Pancreas (tissue), 10 donors: ENCODE measurements at regions not wholly inside any gene's neighbourhood (a gene's known extent, or its start where the extent isn't known, plus 50 kb on each side); places are given as distances from the start of the nearest gene placed in this dataset.

Experiments
- ATAC-seq, 4 donors: fragments of 200-7000 bp; cut with Tn5 transposase; one replicate each; pipeline versions ENCODE4 v1.8.0 to v1.9.1; 2020; ENCODE audit warnings: mild to moderate bottlenecking in 4 of 4, moderate library complexity in 4 of 4
- DNase-seq, 6 donors: peaks; one replicate each; pipeline ENCODE4 v3.0.0-alpha.2; 2020
- FAIRE-seq: peaks from 2 replicates; lab custom pipeline; 2012; peaks lifted over from hg19 to GRCh38; lab: Jason Lieb, UNC
- H3K27ac ChIP-seq, 4 donors: fragments of 200-600 bp; sonication (generic); 1 replicate in 3 of 4; 2 replicates in 1 of 4; pipeline versions ENCODE4 v1.5.0 to v1.8.0; 2020
- H3K27me3 ChIP-seq, 4 donors: fragments of 200-600 bp; one replicate each; pipeline ENCODE4 v1.8.0; 2021
- H3K36me3 ChIP-seq, 3 donors: fragments of 200-600 bp; sonication (generic) in 1 of 3; one replicate each; pipeline versions ENCODE4 v1.5.0 to v1.8.0; 2020 to 2021
- H3K4me1 ChIP-seq, 3 donors: fragments of 200-600 bp; one replicate each; pipeline ENCODE4 v1.8.0; 2021
- H3K4me3 ChIP-seq, 4 donors: fragments of 200-600 bp; sonication (generic) in 2 of 4; one replicate each; pipeline versions ENCODE4 v1.5.0 to v1.8.0; 2020 to 2021
- H3K9me3 ChIP-seq, 4 donors: fragments of 200-600 bp; one replicate each; pipeline ENCODE4 v1.8.0; 2021
- WGBS, 2 donors: extraction: QIAGEN DNeasy Blood & Tissue Kit; methylation state at CpG; one replicate each; pipeline ENCODE4 v1.1.7; 2013; 5-methylcytosine and 5-hydroxymethylcytosine counted together
- intact Hi-C, 3 donors: fragments of 100-400 bp; cut with DNase I; formaldehyde crosslinking; loops; one replicate each; pipeline versions ENCODE4 v1.11.1 to v1.14.2; 2022
- TF ChIP-seq, protein P1 (sequence below), 4 donors: fragments of 200-600 bp; sonication (generic) in 3 of 4; IDR thresholded peaks; one replicate each; pipeline versions ENCODE4 v1.5.0 to v1.8.0; 2021; ENCODE audit warnings: antibody characterized with exemption in 4 of 4
- donor health status: healthy with polysubstance abuse.
- donor health status: DM: no; HTN: no; CAD: no; lungs with moderate emphysema.
- donor health status: DM: no; HTN: no; CAD: no.
- donor health status: control.
- donor health status: control.
- donor health status: Bipolar disorder and iron deficiency.
- donor health status: DM: yes; HTN: yes; CAD: no.
- donor health status: DM: no; HTN: no; CAD: no.
- donor health status: DM: no; HTN: no; CAD: no.
- donor health status: DM: yes; HTN: yes; CAD: no.

DNA sequence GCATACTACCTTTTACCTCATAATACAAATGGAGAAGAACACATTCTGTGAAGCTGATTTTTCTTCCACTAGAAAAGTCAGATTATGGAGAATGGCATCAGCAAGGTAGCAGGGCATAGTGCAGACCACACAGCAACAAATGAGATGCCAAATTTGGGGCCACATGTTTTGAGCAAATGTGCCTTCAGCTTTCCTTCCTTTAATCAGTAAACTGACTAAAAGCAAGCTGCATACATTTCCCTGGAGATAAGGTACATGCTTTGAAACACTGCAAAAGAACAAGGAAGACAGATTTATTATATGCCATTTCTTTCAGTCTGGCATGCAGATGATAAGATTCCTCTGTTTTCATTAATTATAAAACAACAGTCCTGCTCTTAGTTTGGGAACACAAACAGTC is 67.1 kb upstream of the GUCY1A1 start:
- Histone ChIP-seq H3K9me3 (no peaks in the 10 kb centered on the region), H3K4me1 (peaks cover 0 to 5% (median 0%) of the 10 kb centered on the region in 3 donors), H3K27me3 (no peaks in the 10 kb centered on the region), H3K4me3 (no peak overlapping the region), H3K36me3 (no peaks in the 10 kb centered on the region), H3K27ac (no peak overlapping the region)
- DNase-seq (no peak), FAIRE-seq (no peak), ATAC-seq (peak in 1 of 4 donors; percentile 21)
- TF ChIP-seq, protein P1, sequence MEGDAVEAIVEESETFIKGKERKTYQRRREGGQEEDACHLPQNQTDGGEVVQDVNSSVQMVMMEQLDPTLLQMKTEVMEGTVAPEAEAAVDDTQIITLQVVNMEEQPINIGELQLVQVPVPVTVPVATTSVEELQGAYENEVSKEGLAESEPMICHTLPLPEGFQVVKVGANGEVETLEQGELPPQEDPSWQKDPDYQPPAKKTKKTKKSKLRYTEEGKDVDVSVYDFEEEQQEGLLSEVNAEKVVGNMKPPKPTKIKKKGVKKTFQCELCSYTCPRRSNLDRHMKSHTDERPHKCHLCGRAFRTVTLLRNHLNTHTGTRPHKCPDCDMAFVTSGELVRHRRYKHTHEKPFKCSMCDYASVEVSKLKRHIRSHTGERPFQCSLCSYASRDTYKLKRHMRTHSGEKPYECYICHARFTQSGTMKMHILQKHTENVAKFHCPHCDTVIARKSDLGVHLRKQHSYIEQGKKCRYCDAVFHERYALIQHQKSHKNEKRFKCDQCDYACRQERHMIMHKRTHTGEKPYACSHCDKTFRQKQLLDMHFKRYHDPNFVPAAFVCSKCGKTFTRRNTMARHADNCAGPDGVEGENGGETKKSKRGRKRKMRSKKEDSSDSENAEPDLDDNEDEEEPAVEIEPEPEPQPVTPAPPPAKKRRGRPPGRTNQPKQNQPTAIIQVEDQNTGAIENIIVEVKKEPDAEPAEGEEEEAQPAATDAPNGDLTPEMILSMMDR (IDR thresholded peaks at IDR 0.05) = no peak
- intact Hi-C loops = no loop called here

DNA sequence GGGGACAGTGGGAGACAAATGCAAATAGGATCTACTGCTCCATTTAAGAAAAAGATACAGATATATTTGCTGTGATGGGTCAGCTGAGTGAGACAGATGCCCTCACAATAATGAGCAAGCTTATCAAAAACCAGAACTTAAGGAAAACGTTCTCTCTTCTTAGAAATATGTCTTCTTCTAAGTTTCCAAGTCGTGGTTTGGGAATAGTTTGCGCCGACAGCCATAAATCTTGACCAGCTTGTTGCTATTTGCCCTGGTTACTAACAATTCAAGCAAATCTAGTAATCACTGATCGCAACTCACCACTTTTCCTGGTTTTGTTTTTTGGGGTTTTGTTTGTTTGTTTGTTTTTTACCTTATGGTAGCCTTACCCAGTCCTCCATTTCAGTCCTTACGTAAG is 67.6 kb upstream of the GUCY1A1 start:
- ATAC-seq (no peak), DNase-seq (no peak), FAIRE-seq (no peak)
- Histone ChIP-seq H3K27me3 (no peaks in the 10 kb centered on the region), H3K4me1 (peaks cover 0 to 5% (median 0%) of the 10 kb centered on the region in 3 donors), H3K4me3 (no peak overlapping the region), H3K27ac (no peak overlapping the region), H3K9me3 (no peaks in the 10 kb centered on the region), H3K36me3 (no peaks in the 10 kb centered on the region)
- intact Hi-C loops = no loop called here
- TF ChIP-seq, protein P1 (IDR thresholded peaks at IDR 0.05) = no peak
- 74 to 76% methylated on average over 6 of the region's 6 CpGs for WGBS, 2 donors

DNA sequence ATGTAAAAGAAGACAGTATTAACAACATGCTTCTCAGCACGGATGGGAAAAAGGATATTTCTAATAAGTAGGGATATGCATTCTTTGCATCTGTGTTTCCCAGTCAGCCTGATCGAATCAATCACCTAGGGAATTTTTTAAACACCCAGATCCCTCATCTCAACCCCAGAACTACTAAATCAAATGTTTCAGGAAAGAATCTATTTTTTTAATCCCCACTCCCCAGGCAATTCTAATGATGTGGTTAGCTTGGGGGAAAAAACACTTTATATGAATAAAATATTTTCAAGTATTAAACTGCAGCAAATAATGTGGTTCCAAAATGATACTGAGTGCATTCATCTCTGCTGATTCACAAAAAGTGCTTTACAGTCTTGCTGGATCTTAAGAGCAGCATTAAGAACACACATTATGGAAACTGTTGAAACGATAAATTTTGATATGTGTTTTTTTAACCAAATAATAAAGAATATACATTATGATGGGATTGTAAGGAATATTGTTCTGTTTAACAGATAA is 68.7 kb upstream of the GUCY1A1 start:
- Histone ChIP-seq H3K4me3 (no peak overlapping the region), H3K27ac (no peak overlapping the region), H3K9me3 (no peaks in the 10 kb centered on the region), H3K4me1 (peaks cover 0 to 5% (median 0%) of the 10 kb centered on the region in 3 donors), H3K27me3 (no peaks in the 10 kb centered on the region), H3K36me3 (no peaks in the 10 kb centered on the region)
- ATAC-seq (no peak), FAIRE-seq (no peak), DNase-seq (no peak)
- intact Hi-C loops = no loop called here
- TF ChIP-seq, protein P1 (IDR thresholded peaks at IDR 0.05) = no peak
- WGBS, 2 donors = 55 to 59% methylated on average over 3 of the region's 3 CpGs

DNA sequence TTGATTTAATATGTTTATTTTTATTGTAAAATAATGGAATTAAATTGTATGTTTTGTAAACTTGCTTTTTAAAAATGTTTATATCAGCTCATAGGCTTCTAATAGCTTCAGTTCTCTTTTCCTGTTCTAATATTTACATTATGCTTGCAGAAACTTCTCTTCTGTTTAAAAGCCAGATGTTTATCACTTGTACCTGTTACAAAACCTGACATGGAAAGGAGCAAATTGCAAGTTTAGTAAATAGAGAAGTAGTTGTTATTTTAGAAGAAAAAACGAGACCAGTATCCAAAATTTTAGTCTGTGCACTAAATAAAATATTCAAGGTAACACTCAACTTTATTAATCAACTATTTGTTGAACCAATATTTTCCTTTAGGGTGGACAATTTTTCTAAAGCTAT is 69.4 kb upstream of the GUCY1A1 start:
- no peaks in the 10 kb centered on the region for H3K36me3 ChIP-seq
- WGBS, 2 donors = 21 to 26% methylated on average over 1 of the region's 1 CpG
- no peak overlapping the region for H3K27ac ChIP-seq
- ATAC-seq (no peak), DNase-seq (no peak), FAIRE-seq (no peak)
- intact Hi-C loops = no loop called here
- peaks cover 0 to 5% (median 0%) of the 10 kb centered on the region in 3 donors for H3K4me1 ChIP-seq
- no peak overlapping the region for H3K4me3 ChIP-seq
- no peaks in the 10 kb centered on the region for H3K27me3 ChIP-seq
- TF ChIP-seq, protein P1 (IDR thresholded peaks at IDR 0.05) = no peak
- no peaks in the 10 kb centered on the region for H3K9me3 ChIP-seq

DNA sequence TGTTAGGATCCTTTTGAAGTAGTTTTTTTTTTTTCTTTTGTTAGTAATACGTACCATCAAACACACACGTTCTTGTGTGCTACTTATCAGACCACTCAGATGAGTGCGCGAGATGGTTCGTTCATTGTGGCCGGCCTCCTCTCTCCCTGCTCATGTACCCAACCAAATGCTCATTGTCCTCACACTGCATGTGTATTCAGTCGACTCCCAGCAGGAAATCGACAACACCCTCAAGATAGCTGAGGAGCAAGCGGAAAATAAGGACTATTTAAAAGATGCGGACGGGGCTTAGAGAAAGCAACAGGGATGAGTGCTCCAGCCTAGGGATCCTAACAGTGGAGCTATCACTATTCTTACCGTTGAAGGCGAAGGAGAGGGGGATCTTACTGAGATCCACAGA is 72.9 kb upstream of the GUCY1A1 start:
- intact Hi-C loops = no loop called here
- H3K9me3 ChIP-seq = no peaks in the 10 kb centered on the region
- FAIRE-seq (no peak), ATAC-seq (no peak), DNase-seq (no peak)
- peaks cover 0 to 5% (median 0%) of the 10 kb centered on the region in 3 donors for H3K4me1 ChIP-seq
- no peak overlapping the region for H3K27ac ChIP-seq
- 81 to 87% methylated on average over 13 of the region's 13 CpGs for WGBS, 2 donors
- H3K36me3 ChIP-seq = no peaks in the 10 kb centered on the region
- H3K4me3 ChIP-seq = no peak overlapping the region
- TF ChIP-seq, protein P1 (IDR thresholded peaks at IDR 0.05) = no peak
- H3K27me3 ChIP-seq = no peaks in the 10 kb centered on the region
